ENCODE measurements at regions not wholly inside any gene's neighbourhood (a gene's known extent, or its start where the extent isn't known, plus 50 kb on each side); places are given as distances from the start of the nearest gene placed in this dataset.

DNA sequence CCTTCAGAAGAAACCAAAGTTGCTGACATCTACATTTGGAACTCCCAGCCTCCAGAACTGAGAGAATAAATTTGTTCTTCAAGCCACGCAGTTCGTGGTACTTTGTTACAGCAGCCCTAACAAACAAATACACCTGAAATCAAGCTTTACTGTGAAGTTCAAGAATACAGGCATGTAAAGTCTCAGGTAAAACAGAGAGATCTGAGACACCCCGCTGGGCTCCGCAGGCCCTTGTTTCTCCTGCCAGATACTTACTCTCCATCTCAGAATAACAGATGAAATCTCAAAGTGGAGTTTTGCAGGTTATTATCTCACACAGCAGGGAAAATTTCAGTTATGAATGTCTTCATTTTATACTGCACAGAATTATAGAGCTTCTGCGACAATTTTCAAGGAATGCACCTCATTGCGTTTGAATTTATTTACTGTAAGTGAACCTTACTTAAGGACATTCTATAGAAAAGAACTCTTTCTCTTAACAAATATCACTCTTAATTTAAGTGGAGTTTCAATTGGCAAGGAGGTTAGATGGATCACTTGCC, 492.4 kb upstream of the LRATD1 start:
- H3K36me3 ChIP-seq = no peaks in the 10 kb centered on the region
- no peak overlapping the region for H3K4me3 ChIP-seq
- intact Hi-C loops (cut with micrococcal nuclease) = no loop called here
- no peaks in the 10 kb centered on the region for H3K4me1 ChIP-seq
- TF ChIP-seq CTCF (IDR thresholded peaks at IDR 0.05; ENCODE audit: borderline replicate concordance) = no peak
- H3K9me3 ChIP-seq (replicated peaks) = no peaks in the 10 kb centered on the region
- no peak for DNase-seq
- H3K27me3 ChIP-seq (ENCODE audit: low read depth) = no peaks in the 10 kb centered on the region
- H3K27ac ChIP-seq (replicated peaks) = no peak overlapping the region

- no peaks in the 10 kb centered on the region for H3K9me3 ChIP-seq (replicated peaks)
- TF ChIP-seq CTCF (IDR thresholded peaks at IDR 0.05; ENCODE audit: borderline replicate concordance) = no peak
- H3K27me3 ChIP-seq (ENCODE audit: low read depth) = no peaks in the 10 kb centered on the region
- no peaks in the 10 kb centered on the region for H3K36me3 ChIP-seq
- H3K4me3 ChIP-seq = no peak overlapping the region
- no peak overlapping the region for H3K27ac ChIP-seq (replicated peaks)
- no peaks in the 10 kb centered on the region for H3K4me1 ChIP-seq
- intact Hi-C loops (cut with micrococcal nuclease) = no loop called here
- DNase-seq = no peak
Measured at GRCh38 chr2:14143435-14143834, 489.1 kb upstream of the LRATD1 start.

DNA sequence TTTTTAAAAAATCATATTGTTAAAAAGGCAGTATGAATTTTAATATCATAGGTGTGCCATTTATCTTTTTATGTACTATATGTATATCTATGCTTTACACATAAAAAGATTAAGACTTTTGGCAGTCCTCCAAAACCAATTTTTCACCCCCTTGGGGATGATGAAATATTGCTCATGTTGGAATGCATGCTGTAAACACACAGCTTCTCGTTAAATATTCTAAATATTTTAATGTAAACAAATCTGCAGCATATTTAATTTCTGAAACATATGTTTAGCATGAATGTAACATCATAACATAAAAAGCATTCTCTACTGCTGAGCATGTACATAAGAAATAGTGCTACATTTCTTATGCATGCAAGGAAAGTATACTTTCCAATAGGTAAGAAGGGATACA, 484.3 kb upstream of the LRATD1 start:
- H3K27ac ChIP-seq (replicated peaks) = no peak overlapping the region
- intact Hi-C loops (cut with micrococcal nuclease) = no loop called here
- no peak for TF ChIP-seq CTCF (IDR thresholded peaks at IDR 0.05; ENCODE audit: borderline replicate concordance)
- H3K4me3 ChIP-seq = no peak overlapping the region
- no peak for DNase-seq
- no peaks in the 10 kb centered on the region for H3K27me3 ChIP-seq (ENCODE audit: low read depth)
- H3K36me3 ChIP-seq = no peaks in the 10 kb centered on the region
- H3K4me1 ChIP-seq = no peaks in the 10 kb centered on the region
- H3K9me3 ChIP-seq (replicated peaks) = no peaks in the 10 kb centered on the region

- peaks cover 3% of the 10 kb centered on the region for H3K9me3 ChIP-seq (replicated peaks)
- no peak for DNase-seq
- H3K4me3 ChIP-seq = no peak overlapping the region
- H3K27me3 ChIP-seq (ENCODE audit: low read depth) = no peaks in the 10 kb centered on the region
- TF ChIP-seq CTCF (IDR thresholded peaks at IDR 0.05; ENCODE audit: borderline replicate concordance) = no peak
- no peaks in the 10 kb centered on the region for H3K36me3 ChIP-seq
- H3K27ac ChIP-seq (replicated peaks) = no peak overlapping the region
- H3K4me1 ChIP-seq = no peaks in the 10 kb centered on the region
- intact Hi-C loops (cut with micrococcal nuclease) = no loop called here
Measured at GRCh38 chr2:14157816-14158215, 474.7 kb upstream of the LRATD1 start.

DNA sequence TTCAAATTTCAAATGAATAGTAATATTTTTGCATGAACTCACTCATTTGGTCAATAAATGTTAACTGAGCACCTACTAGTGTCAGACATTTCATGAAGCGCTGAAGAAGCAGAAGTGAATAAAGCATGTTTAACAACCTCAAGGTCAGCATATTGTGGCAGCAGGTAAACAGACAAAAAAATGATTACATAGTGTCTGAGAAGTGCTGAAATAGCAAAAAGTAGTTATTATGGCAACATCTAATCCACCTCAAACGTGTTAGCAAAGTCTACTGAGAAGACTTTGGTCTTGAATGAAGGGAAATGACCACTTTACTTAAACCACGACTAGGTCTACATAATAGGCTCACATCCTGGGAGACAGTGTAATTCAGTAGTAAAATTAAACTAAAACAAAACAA, 452.2 kb upstream of the LRATD1 start:
- no peak overlapping the region for H3K4me3 ChIP-seq
- peaks cover 10% of the 10 kb centered on the region for H3K9me3 ChIP-seq (replicated peaks)
- H3K36me3 ChIP-seq = no peaks in the 10 kb centered on the region
- H3K27ac ChIP-seq (replicated peaks) = no peak overlapping the region
- intact Hi-C loops (cut with micrococcal nuclease) = no loop called here
- H3K4me1 ChIP-seq = no peaks in the 10 kb centered on the region
- H3K27me3 ChIP-seq (ENCODE audit: low read depth) = no peaks in the 10 kb centered on the region
- TF ChIP-seq CTCF (IDR thresholded peaks at IDR 0.05; ENCODE audit: borderline replicate concordance) = no peak
- DNase-seq = no peak

Measured in left ventricle myocardium inferior (tissue), 1 donor.